ENCODE measurements at regions not wholly inside any gene's neighbourhood (a gene's known extent, or its start where the extent isn't known, plus 50 kb on each side); places are given as distances from the start of the nearest gene placed in this dataset.

- TF ChIP-seq MNT (IDR thresholded peaks at IDR 0.05) (no peak), RORA (CRISPR knock-in tag; IDR thresholded peaks at IDR 0.05) (no peak), ESRRA (CRISPR knock-in tag; IDR thresholded peaks at IDR 0.05; ENCODE audit: low read depth) (peak; percentile 75), ZNF253 (CRISPR knock-in tag; IDR thresholded peaks at IDR 0.05; ENCODE audit: borderline replicate concordance) (no peak), ZBTB40 (IDR thresholded peaks at IDR 0.05) (no peak), ZBTB40 (CRISPR knock-in tag; IDR thresholded peaks at IDR 0.05) (no peak), ZNF414 (CRISPR knock-in tag; IDR thresholded peaks at IDR 0.05) (no peak), ZNF280B (CRISPR knock-in tag; IDR thresholded peaks at IDR 0.05; ENCODE audit: borderline replicate concordance) (no peak), ZNF572 (CRISPR knock-in tag; IDR thresholded peaks at IDR 0.05) (no peak), ZNF24 (IDR thresholded peaks at IDR 0.05) (peak; percentile 49; the same call in 1 of the 2 replicates), MIER2 (CRISPR knock-in tag; IDR thresholded peaks at IDR 0.05) (no peak), SALL1 (CRISPR knock-in tag; IDR thresholded peaks at IDR 0.05) (peak; percentile 95), FOXK2 (IDR thresholded peaks at IDR 0.05) (0 out of 2 replicates have a peak, but pooled peaks have one; percentile 11), ZNF30 (CRISPR knock-in tag; IDR thresholded peaks at IDR 0.05) (no peak), ZNF704 (CRISPR knock-in tag; IDR thresholded peaks at IDR 0.05; ENCODE audit: borderline replicate concordance) (no peak), NR2F1 (CRISPR knock-in tag; IDR thresholded peaks at IDR 0.05) (peak; percentile 50 to 69; a peak in 3 of 4 replicates), ZNF678 (CRISPR knock-in tag; IDR thresholded peaks at IDR 0.05) (no peak), NCOA2 (CRISPR knock-in tag; IDR thresholded peaks at IDR 0.05) (peak; percentile 99)
Observed at GRCh38 chr7:17021205-17021604, 139.4 kb upstream of the AGR3 start (continued).

Measured in HepG2 (cell line).